Osteoblast (primary cell): ENCODE measurements at regions not wholly inside any gene's neighbourhood (a gene's known extent, or its start where the extent isn't known, plus 50 kb on each side); places are given as distances from the start of the nearest gene placed in this dataset.

Experiments used
- DNase-seq: peaks from one replicate; pipeline ENCODE4 v3.0.0; 2011; ENCODE audit warnings: low spot score, mixed read lengths; ENCODE audit not compliant: insufficient read length; ENCODE audit errors: missing footprints
- H2AFZ ChIP-seq: 2 replicates; pipeline ENCODE4 v1.6.0; 2011; ENCODE audit warnings: mild to moderate bottlenecking, low read length
- H3K27ac ChIP-seq: 2 replicates; pipeline ENCODE4 v1.5.1; 2011; ENCODE audit warnings: mild to moderate bottlenecking, low read depth, low read length, moderate library complexity
- H3K27me3 ChIP-seq: 2 replicates; pipeline ENCODE4 v1.6.0; 2012; ENCODE audit warnings: mild to moderate bottlenecking, control low read depth, inconsistent platforms, low read length, moderate library complexity; ENCODE audit not compliant: insufficient read depth
- H3K36me3 ChIP-seq: 2 replicates; pipeline ENCODE4 v1.5.1; 2011; ENCODE audit warnings: mild to moderate bottlenecking, low read length, control low read depth, moderate library complexity; ENCODE audit not compliant: insufficient read depth
- H3K4me1 ChIP-seq: 2 replicates; pipeline ENCODE4 v1.5.1; 2011; ENCODE audit warnings: mild to moderate bottlenecking, low read length, control low read depth, moderate library complexity; ENCODE audit not compliant: insufficient read depth
- H3K4me2 ChIP-seq: 2 replicates; pipeline ENCODE4 v1.6.0; 2011; ENCODE audit warnings: mild to moderate bottlenecking, low read length; ENCODE audit not compliant: insufficient read depth
- H3K4me3 ChIP-seq: fragments of 200-600 bp; sonication (generic); 3 replicates; pipeline ENCODE4 v1.5.1; 2012; ENCODE audit warnings: mild to moderate bottlenecking, low read length, inconsistent platforms; ENCODE audit not compliant: insufficient read depth
- H3K79me2 ChIP-seq: 2 replicates; pipeline ENCODE4 v1.6.0; 2012; ENCODE audit warnings: mild to moderate bottlenecking, low read length, control low read depth, inconsistent platforms; ENCODE audit not compliant: insufficient read depth
- H3K9me3 ChIP-seq: 2 replicates; pipeline ENCODE4 v1.5.1; 2011; ENCODE audit warnings: low read depth, low read length, control low read depth
- H4K20me1 ChIP-seq: 2 replicates; pipeline ENCODE4 v1.6.0; 2012; ENCODE audit warnings: mild to moderate bottlenecking, low read length, control low read depth; ENCODE audit not compliant: insufficient read depth
- CTCF ChIP-seq: IDR thresholded peaks from 2 replicates; pipeline ENCODE4 v1.5.1; 2011; ENCODE audit warnings: mild to moderate bottlenecking, low read depth, low read length, moderate library complexity; ENCODE audit errors: extremely low read depth

GRCh38 chr2:35220461-35220860 is 1135.1 kb upstream of the CRIM1 start:
- Histone ChIP-seq H3K4me1 (no peaks in the 10 kb centered on the region), H3K27ac (no peak overlapping the region), H3K36me3 (no peaks in the 10 kb centered on the region), H3K79me2 (no peaks in the 10 kb centered on the region), H2AFZ (no peak overlapping the region), H4K20me1 (no peaks in the 10 kb centered on the region), H3K4me2 (no peak overlapping the region), H3K27me3 (no peaks in the 10 kb centered on the region), H3K4me3 (no peak overlapping the region), H3K9me3 (peaks cover 5% of the 10 kb centered on the region)
- no peak for DNase-seq
- no peak for TF ChIP-seq CTCF

- Histone ChIP-seq H3K4me2 (no peak overlapping the region), H2AFZ (no peak overlapping the region), H4K20me1 (no peaks in the 10 kb centered on the region), H3K4me1 (no peaks in the 10 kb centered on the region), H3K4me3 (no peak overlapping the region), H3K27me3 (no peaks in the 10 kb centered on the region), H3K79me2 (no peaks in the 10 kb centered on the region), H3K27ac (no peak overlapping the region), H3K9me3 (peaks cover 5% of the 10 kb centered on the region), H3K36me3 (no peaks in the 10 kb centered on the region)
- no peak for TF ChIP-seq CTCF
- no peak for DNase-seq
Observed at GRCh38 chr2:35204881-35205280, 1150.7 kb upstream of the CRIM1 start.

- no peak overlapping the region for H2AFZ ChIP-seq
- no peaks in the 10 kb centered on the region for H4K20me1 ChIP-seq
- H3K4me3 ChIP-seq, result no peak overlapping the region
- H3K4me1 ChIP-seq, result no peaks in the 10 kb centered on the region
- no peak overlapping the region for H3K4me2 ChIP-seq
- no peak overlapping the region for H3K27ac ChIP-seq
- H3K36me3 ChIP-seq, result no peaks in the 10 kb centered on the region
- H3K27me3 ChIP-seq, result no peaks in the 10 kb centered on the region
- DNase-seq, result no peak
- peaks cover 5% of the 10 kb centered on the region for H3K9me3 ChIP-seq
- no peak for TF ChIP-seq CTCF
- no peaks in the 10 kb centered on the region for H3K79me2 ChIP-seq
Observed at GRCh38 chr2:35204323-35204722, 1151.3 kb upstream of the CRIM1 start.

- Histone ChIP-seq H3K4me1 (no peaks in the 10 kb centered on the region), H3K27me3 (no peaks in the 10 kb centered on the region), H3K36me3 (no peaks in the 10 kb centered on the region), H3K27ac (no peak overlapping the region), H2AFZ (no peak overlapping the region), H3K4me2 (no peak overlapping the region), H3K79me2 (no peaks in the 10 kb centered on the region), H4K20me1 (no peaks in the 10 kb centered on the region), H3K9me3 (no peaks in the 10 kb centered on the region), H3K4me3 (no peak overlapping the region)
- DNase-seq, result no peak
- no peak for TF ChIP-seq CTCF
Observed at GRCh38 chr2:35199298-35199697, 1156.3 kb upstream of the CRIM1 start.
